CD4-positive, alpha-beta T cell (primary cell): ENCODE measurements at regions not wholly inside any gene's neighbourhood (a gene's known extent, or its start where the extent isn't known, plus 50 kb on each side); places are given as distances from the start of the nearest gene placed in this dataset.

ENCODE experiments used
- ATAC-seq: fragments of 200-7000 bp; cut with Tn5 transposase; one replicate; pipeline ENCODE4 v1.10.0; 2022; ENCODE audit warnings: mild to moderate bottlenecking; ENCODE audit not compliant: poor library complexity
- CTCF ChIA-PET: fragments of 350-600 bp; sonication (Branson Sonifier 250); formaldehyde crosslinking; loops from one replicate; lab custom pipeline; 2021; ENCODE audit warnings: antibody characterized with exemption, inconsistent platforms; lab: Charles Lee
- POLR2A ChIA-PET: fragments of 350-600 bp; sonication (Branson Sonifier 250); formaldehyde crosslinking; loops from one replicate; lab custom pipeline; 2021; ENCODE audit warnings: antibody characterized with exemption, inconsistent platforms; lab: Charles Lee
- DNase-seq, 14 experiments: peaks; one replicate each; pipeline ENCODE4 v3.0.0-alpha.2; 2013 to 2020; ENCODE audit warnings: mixed read lengths in 2 of 14
- H3K27ac ChIP-seq, 2 donors: one replicate each; pipeline versions ENCODE4 v1.5.1 to v1.7.0; 2013; ENCODE audit warnings: low read length in 2 of 2, low read depth in 1 of 2, mild to moderate bottlenecking in 1 of 2
- H3K27me3 ChIP-seq, 2 experiments: 1 replicate in 1 of 2; 2 replicates in 1 of 2; pipeline versions ENCODE4 v1.6.1 to v1.7.0; 2013; ENCODE audit warnings: low read length in 2 of 2, control low read depth in 1 of 2, mild to moderate bottlenecking in 1 of 2, moderate library complexity in 1 of 2; ENCODE audit not compliant: insufficient read depth in 2 of 2, control insufficient read depth in 1 of 2
- H3K36me3 ChIP-seq: one replicate; pipeline ENCODE4 v1.6.1; 2013; ENCODE audit warnings: low read length, control low read depth; ENCODE audit not compliant: insufficient read depth
- H3K4me1 ChIP-seq: one replicate; pipeline ENCODE4 v1.6.1; 2013; ENCODE audit warnings: low read length, control low read depth; ENCODE audit not compliant: insufficient read depth
- H3K4me3 ChIP-seq: one replicate; pipeline ENCODE4 v1.5.1; 2013; ENCODE audit warnings: mild to moderate bottlenecking, low read length, moderate library complexity
- H3K9me3 ChIP-seq, 2 experiments: 1 replicate in 1 of 2; 2 replicates in 1 of 2; pipeline versions ENCODE4 v1.6.1 to v1.7.0; 2013; ENCODE audit warnings: low read length in 2 of 2, mild to moderate bottlenecking in 2 of 2, control low read depth in 1 of 2, moderate library complexity in 1 of 2; ENCODE audit not compliant: control insufficient read depth in 1 of 2, insufficient read depth in 1 of 2
- H3K27ac Mint-ChIP-seq: one replicate; pipeline ENCODE4 v1.8.0; 2020; ENCODE audit warnings: mixed read lengths
- H3K27me3 Mint-ChIP-seq: one replicate; pipeline ENCODE4 v1.8.0; 2021; ENCODE audit warnings: mixed read lengths
- H3K36me3 Mint-ChIP-seq: one replicate; pipeline ENCODE4 v1.8.0; 2021; ENCODE audit warnings: low read depth, mixed read lengths
- H3K4me1 Mint-ChIP-seq: one replicate; pipeline ENCODE4 v1.8.0; 2021; ENCODE audit warnings: low read depth, mixed read lengths
- H3K4me3 Mint-ChIP-seq: one replicate; pipeline ENCODE4 v1.8.0; 2020; ENCODE audit warnings: mild to moderate bottlenecking, mixed read lengths
- H3K9me3 Mint-ChIP-seq: one replicate; pipeline ENCODE4 v1.8.0; 2020; ENCODE audit warnings: mixed read lengths
- CTCF ChIP-seq: fragments of 200-600 bp; IDR thresholded peaks from one replicate; pipeline ENCODE4 v1.8.0; 2022; ENCODE audit warnings: antibody characterized with exemption, mild to moderate bottlenecking
- intact Hi-C, 2 experiments: fragments of 100-400 bp; cut with DNase I in 1 of 2; cut with micrococcal nuclease in 1 of 2; formaldehyde crosslinking; loops; one replicate each; pipeline versions ENCODE4 v1.15.1 to v1.9.0; 2023 to 2025; cut with DNase I, micrococcal nuclease

GRCh38 chr15:70274255-70274880 is 176.7 kb upstream of the TLE3 start:
- no peak for ATAC-seq
- CTCF ChIA-PET, result interaction anchor here (1.0 kb wide), 1 partner anchor 795 kb away, joined by 5 read pairs; no protein-coding TSS in a partner anchor

GRCh38 chr15:70273808-70274207 is 176.1 kb upstream of the TLE3 start:
- Histone ChIP-seq H3K9me3 (no peaks in the 10 kb centered on the region), H3K4me3 (no peak overlapping the region), H3K4me1 (peaks cover 14% of the 10 kb centered on the region), H3K27me3 (no peaks in the 10 kb centered on the region), H3K36me3 (no peaks in the 10 kb centered on the region), H3K27ac (no peak overlapping the region)
- ChIA-PET CTCF (interaction anchor here (1.0 kb wide), 1 partner anchor 795 kb away, joined by 5 read pairs; no protein-coding TSS in a partner anchor), POLR2A (no interaction called here)
- peaks cover 17% of the 10 kb centered on the region for H3K4me1 Mint-ChIP-seq
- intact Hi-C loops, result no loop called here
- H3K36me3 Mint-ChIP-seq, result no peaks in the 10 kb centered on the region
- no peak overlapping the region for H3K27ac Mint-ChIP-seq
- ATAC-seq (no peak), DNase-seq (no peak)
- H3K27me3 Mint-ChIP-seq, result no peaks in the 10 kb centered on the region
- no peaks in the 10 kb centered on the region for H3K9me3 Mint-ChIP-seq
- H3K4me3 Mint-ChIP-seq, result no peak overlapping the region
- TF ChIP-seq CTCF, result no peak

More at GRCh38 chr15:70274255-70274880, 176.7 kb upstream of the TLE3 start:
- H3K4me1 ChIP-seq, result peaks cover 14% of the 10 kb centered on the region
- H3K27ac ChIP-seq, result no peak overlapping the region
- intact Hi-C loops, result no loop called here
- H3K27me3 ChIP-seq, result no peaks in the 10 kb centered on the region
- H3K9me3 ChIP-seq, result no peaks in the 10 kb centered on the region
- H3K36me3 Mint-ChIP-seq, result no peaks in the 10 kb centered on the region
- H3K27me3 Mint-ChIP-seq, result no peaks in the 10 kb centered on the region
- POLR2A ChIA-PET, result no interaction called here
- peaks cover 17% of the 10 kb centered on the region for H3K4me1 Mint-ChIP-seq
- DNase-seq, result no peak
- H3K4me3 Mint-ChIP-seq, result no peak overlapping the region
- TF ChIP-seq CTCF, result no peak
- no peaks in the 10 kb centered on the region for H3K9me3 Mint-ChIP-seq
- no peak overlapping the region for H3K4me3 ChIP-seq
- no peaks in the 10 kb centered on the region for H3K36me3 ChIP-seq
- no peak overlapping the region for H3K27ac Mint-ChIP-seq

GRCh38 chr15:70272565-70273355 is 175.0 kb upstream of the TLE3 start:
- Mint-ChIP-seq H3K27me3 (no peaks in the 10 kb centered on the region), H3K36me3 (no peaks in the 10 kb centered on the region), H3K4me3 (no peak overlapping the region), H3K9me3 (no peaks in the 10 kb centered on the region), H3K4me1 (peaks cover 17% of the 10 kb centered on the region), H3K27ac (no peak overlapping the region)
- no peaks in the 10 kb centered on the region for H3K36me3 ChIP-seq
- POLR2A ChIA-PET, result no interaction called here
- no peak for DNase-seq
- no peak for TF ChIP-seq CTCF
- no peaks in the 10 kb centered on the region for H3K27me3 ChIP-seq
- ATAC-seq, result no peak
- no peak overlapping the region for H3K27ac ChIP-seq
- intact Hi-C loops, result no loop called here
- H3K9me3 ChIP-seq, result no peaks in the 10 kb centered on the region
- H3K4me3 ChIP-seq, result no peak overlapping the region
- peaks cover 14% of the 10 kb centered on the region for H3K4me1 ChIP-seq
- CTCF ChIA-PET, result no interaction called here
